Panc1 (cell line): ENCODE measurements at regions not wholly inside any gene's neighbourhood (a gene's known extent, or its start where the extent isn't known, plus 50 kb on each side); places are given as distances from the start of the nearest gene placed in this dataset.

Experiments
- ATAC-seq: fragments of 200-7000 bp; cut with Tn5 transposase; 2 replicates; pipeline ENCODE4 v1.9.1; 2020; ENCODE audit warnings: mild to moderate bottlenecking, moderate library complexity
- BruUV-seq: library from RNA; stranded (reverse); fragments of 400-500 nt; replicated peaks from 2 replicates; lab custom pipeline; 2021; lab: Mats Ljungman, UMichigan
- CTCF ChIA-PET: fragments of 300-600 bp; sonication (Branson Sonifier 250); formaldehyde crosslinking; loops from one replicate; lab custom pipeline; 2022; ENCODE audit warnings: antibody characterized with exemption; lab: Charles Lee
- POLR2A ChIA-PET: fragments of 300-600 bp; sonication (Branson Sonifier 250); formaldehyde crosslinking; loops from one replicate; lab custom pipeline; 2022; ENCODE audit warnings: antibody characterized with exemption; lab: Charles Lee
- DNase-seq: peaks from one replicate; pipeline ENCODE4 v3.0.0-alpha.2; 2010; ENCODE audit warnings: low read depth, low spot score
- H3K27ac ChIP-seq: 2 replicates; pipeline ENCODE4 v1.5.1; 2011; ENCODE audit warnings: mild to moderate bottlenecking, low read length, inconsistent platforms
- H3K27me3 ChIP-seq: fragments of 200-500 bp; sonication (Bioruptor generic); 2 replicates; pipeline ENCODE4 v1.6.0; 2014; ENCODE audit warnings: low read length, inconsistent platforms; ENCODE audit not compliant: control insufficient read depth, insufficient read depth
- H3K36me3 ChIP-seq: fragments of 200-500 bp; sonication (Bioruptor generic); 2 replicates; pipeline ENCODE4 v1.5.1; 2014; ENCODE audit warnings: inconsistent platforms, mild to moderate bottlenecking, low read length, moderate library complexity; ENCODE audit not compliant: control insufficient read depth, insufficient read depth
- H3K4me1 ChIP-seq: 2 replicates; pipeline ENCODE4 v1.5.1; 2011; ENCODE audit warnings: inconsistent platforms, mild to moderate bottlenecking, low read length, moderate library complexity; ENCODE audit not compliant: control insufficient read depth, insufficient read depth
- H3K4me3 ChIP-seq, 2 experiments: 2 replicates each; pipeline ENCODE4 v1.5.1; 2011 to 2012; ENCODE audit warnings: low read depth in 2 of 2, low read length in 2 of 2, mild to moderate bottlenecking in 2 of 2, inconsistent platforms in 1 of 2, moderate library complexity in 1 of 2
- H3K9me3 ChIP-seq: fragments of 200-500 bp; sonication (Bioruptor generic); 2 replicates; pipeline ENCODE4 v1.5.1; 2014; ENCODE audit warnings: low read depth, mild to moderate bottlenecking, inconsistent platforms, low read length, moderate library complexity; ENCODE audit not compliant: control insufficient read depth, insufficient read depth
- CTCF ChIP-seq: fragments of 450-650 bp; IDR thresholded peaks from 2 replicates; pipeline ENCODE4 v1.5.1; 2017; ENCODE audit warnings: mild to moderate bottlenecking
- POLR2AphosphoS5 ChIP-seq: IDR thresholded peaks from 2 replicates; pipeline ENCODE4 v1.6.1; 2012; ENCODE audit warnings: mild to moderate bottlenecking, low read depth, low read length, moderate library complexity
- REST ChIP-seq, 2 experiments: IDR thresholded peaks; 2 replicates each; pipeline ENCODE4 v1.6.1; 2011 to 2012; ENCODE audit warnings: low read depth in 2 of 2, control low read depth in 1 of 2, low read length in 1 of 2, mild to moderate bottlenecking in 1 of 2, moderate library complexity in 1 of 2; ENCODE audit not compliant: insufficient read depth in 1 of 2
- SIN3A ChIP-seq: IDR thresholded peaks from 2 replicates; pipeline ENCODE4 v1.6.1; 2012; ENCODE audit warnings: low read depth, mild to moderate bottlenecking, low read length, moderate library complexity, borderline replicate concordance; ENCODE audit not compliant: insufficient read depth
- TCF7L2 ChIP-seq: IDR thresholded peaks from 2 replicates; pipeline ENCODE4 v1.6.1; 2011; ENCODE audit warnings: mild to moderate bottlenecking, low read depth, low read length, inconsistent platforms
- in situ Hi-C: cut with HindIII; loops from 2 replicates; pipeline ENCODE4 v1.10.0; 2016; ENCODE audit warnings: low sequenced_read_pairs, low pct_unique_long_range_greater_than_20kb
- intact Hi-C: fragments of 100-400 bp; cut with micrococcal nuclease; formaldehyde crosslinking; loops from one replicate; pipeline ENCODE4 v1.10.0; 2022; ENCODE audit not compliant: unreplicated experiment

- Histone ChIP-seq H3K4me3 (no peak overlapping the region), H3K4me1 (no peaks in the 10 kb centered on the region), H3K27ac (no peak overlapping the region), H3K9me3 (no peaks in the 10 kb centered on the region), H3K27me3 (no peaks in the 10 kb centered on the region; the same call in 1 of the 2 replicates), H3K36me3 (no peaks in the 10 kb centered on the region)
- ATAC-seq (no peak), DNase-seq (no peak)
- in situ Hi-C loops, result no loop called here
- ChIA-PET POLR2A (no interaction called here), CTCF (no interaction called here)
- BruUV-seq, result no TSS peak
- TF ChIP-seq REST (IDR thresholded peaks at IDR 0.05; ENCODE audit: insufficient read depth in 1 of 2, low read depth in 2 of 2, low read length in 1 of 2) (no peak), TCF7L2 (no peak), POLR2AphosphoS5 (no peak), SIN3A (no peak)
- intact Hi-C loops, result no loop called here
These were observed 198.8 kb downstream of the PLPP3 start for GRCh38 chr1:56380531-56380930.

- in situ Hi-C loops, result no loop called here
- no TSS peak for BruUV-seq
These were observed 200.9 kb downstream of the PLPP3 start for GRCh38 chr1:56378341-56379070.

More at GRCh38 chr1:56378341-56379070, 200.9 kb downstream of the PLPP3 start:
- no peaks in the 10 kb centered on the region for H3K36me3 ChIP-seq
- TF ChIP-seq REST (IDR thresholded peaks at IDR 0.05; ENCODE audit: insufficient read depth in 1 of 2, low read depth in 2 of 2, low read length in 1 of 2) (no peak), TCF7L2 (no peak), CTCF (no peak), SIN3A (no peak)
- DNase-seq (no peak), ATAC-seq (no peak)
- no peak overlapping the region for H3K4me3 ChIP-seq
- no peak overlapping the region for H3K27ac ChIP-seq
- ChIA-PET CTCF (no interaction called here), POLR2A (no interaction called here)
- no peaks in the 10 kb centered on the region for H3K9me3 ChIP-seq
- H3K4me1 ChIP-seq, result no peaks in the 10 kb centered on the region
- intact Hi-C loops, result no loop called here
- H3K27me3 ChIP-seq, result no peaks in the 10 kb centered on the region; the same call in 1 of the 2 replicates
